Activated naive CD4-positive, alpha-beta T cell treated with anti-CD3 and anti-CD28 coated beads, Interleukin-2, amount 10 ng/mL, durations not matched to agents 7 days and 5 days (primary cell): ENCODE measurements at regions not wholly inside any gene's neighbourhood (a gene's known extent, or its start where the extent isn't known, plus 50 kb on each side); places are given as distances from the start of the nearest gene placed in this dataset.
"Not testable (repeated sequence)": the region's sequence is repeated elsewhere in the genome, so short reads cannot be mapped to it uniquely, and the experiment has no call there.

ENCODE experiments used
- CTCF ChIA-PET: fragments of 350-600 bp; sonication (Branson Sonifier 250); formaldehyde crosslinking; loops from one replicate; lab custom pipeline; 2021; ENCODE audit warnings: antibody characterized with exemption; lab: Charles Lee
- DNase-seq: peaks from one replicate; pipeline ENCODE4 v3.0.0-alpha.2; 2020
- H3K27ac Mint-ChIP-seq: one replicate; pipeline ENCODE4 v1.8.0; 2021; ENCODE audit warnings: mild to moderate bottlenecking, moderate library complexity, mixed read lengths
- H3K27me3 Mint-ChIP-seq: one replicate; pipeline ENCODE4 v1.8.0; 2021; ENCODE audit warnings: mild to moderate bottlenecking, mixed read lengths
- H3K36me3 Mint-ChIP-seq: one replicate; pipeline ENCODE4 v1.8.0; 2021; ENCODE audit warnings: mixed read lengths
- H3K4me1 Mint-ChIP-seq: one replicate; pipeline ENCODE4 v1.8.0; 2021; ENCODE audit warnings: mixed read lengths
- H3K4me3 Mint-ChIP-seq: one replicate; pipeline ENCODE4 v1.8.0; 2021; ENCODE audit warnings: mild to moderate bottlenecking, moderate library complexity, mixed read lengths
- H3K9me3 Mint-ChIP-seq: one replicate; pipeline ENCODE4 v1.8.0; 2021; ENCODE audit warnings: mixed read lengths

DNA sequence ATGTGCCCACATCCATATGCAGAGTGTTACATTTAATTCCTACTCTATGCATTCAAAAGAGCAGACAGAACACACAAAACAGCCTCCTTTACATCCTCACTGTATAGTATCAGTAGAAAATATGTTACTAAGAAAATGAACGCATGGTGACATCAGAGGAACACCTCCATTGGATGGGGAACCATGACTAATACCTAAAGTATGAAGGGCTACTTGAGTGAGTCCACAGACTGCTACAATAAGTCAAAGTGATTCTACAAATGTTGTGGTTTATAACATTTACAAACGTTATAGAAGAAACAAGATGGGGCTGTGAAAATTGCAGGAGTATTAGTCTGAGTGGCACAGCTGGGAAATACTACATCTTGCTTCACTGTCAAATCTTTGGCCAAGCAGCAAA, 1830.9 kb upstream of the PIK3C3 start:
- Mint-ChIP-seq H3K9me3 (peaks cover 8% of the 10 kb centered on the region), H3K4me1 (no peaks in the 10 kb centered on the region), H3K4me3 (no peak overlapping the region), H3K36me3 (no peaks in the 10 kb centered on the region), H3K27ac (no peak overlapping the region), H3K27me3 (no peaks in the 10 kb centered on the region)
- DNase-seq = no peak
- CTCF ChIA-PET = no interaction called here

DNA sequence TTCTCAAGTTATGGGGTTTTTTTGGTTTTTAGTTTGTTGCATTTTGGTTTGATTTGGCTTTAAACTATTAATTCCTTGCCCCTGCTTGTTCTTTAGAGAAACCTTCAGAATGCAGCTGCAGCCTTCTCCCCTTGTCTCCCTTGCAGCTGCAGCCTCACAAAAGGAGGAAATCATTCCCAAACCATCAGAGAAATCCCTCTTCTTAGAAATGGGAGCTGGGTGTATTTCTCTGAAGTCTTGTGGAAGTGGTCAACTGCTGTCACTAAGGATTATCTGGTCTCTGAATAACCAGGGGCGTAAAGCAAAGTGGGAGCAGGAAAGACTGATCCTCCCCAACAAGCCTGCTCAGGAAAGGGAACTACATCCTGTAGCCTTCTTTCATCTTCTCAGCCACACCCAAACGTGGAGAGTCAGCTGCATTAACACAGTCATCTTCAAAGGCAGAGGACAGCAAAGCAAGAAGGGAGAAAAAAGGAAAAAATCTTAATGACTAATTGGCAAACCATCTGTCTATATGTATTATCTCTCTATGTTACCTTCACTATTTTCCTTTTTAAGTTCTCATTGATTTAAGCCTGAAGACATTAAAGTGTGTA, 1834.1 kb upstream of the PIK3C3 start:
- Mint-ChIP-seq H3K27ac (no peak overlapping the region), H3K9me3 (peaks cover 10% of the 10 kb centered on the region), H3K36me3 (no peaks in the 10 kb centered on the region), H3K4me3 (no peak overlapping the region), H3K4me1 (no peaks in the 10 kb centered on the region), H3K27me3 (no peaks in the 10 kb centered on the region)
- DNase-seq = no peak
- CTCF ChIA-PET = no interaction called here

- H3K27me3 Mint-ChIP-seq = no peaks in the 10 kb centered on the region
- H3K27ac Mint-ChIP-seq = no peak overlapping the region
- H3K4me3 Mint-ChIP-seq = no peak overlapping the region
- no peaks in the 10 kb centered on the region for H3K36me3 Mint-ChIP-seq
- peaks cover 10% of the 10 kb centered on the region for H3K9me3 Mint-ChIP-seq
- CTCF ChIA-PET = no interaction called here
- H3K4me1 Mint-ChIP-seq = no peaks in the 10 kb centered on the region
- DNase-seq = no peak
Observed at GRCh38 chr18:40120356-40120755, 1834.7 kb upstream of the PIK3C3 start.

DNA sequence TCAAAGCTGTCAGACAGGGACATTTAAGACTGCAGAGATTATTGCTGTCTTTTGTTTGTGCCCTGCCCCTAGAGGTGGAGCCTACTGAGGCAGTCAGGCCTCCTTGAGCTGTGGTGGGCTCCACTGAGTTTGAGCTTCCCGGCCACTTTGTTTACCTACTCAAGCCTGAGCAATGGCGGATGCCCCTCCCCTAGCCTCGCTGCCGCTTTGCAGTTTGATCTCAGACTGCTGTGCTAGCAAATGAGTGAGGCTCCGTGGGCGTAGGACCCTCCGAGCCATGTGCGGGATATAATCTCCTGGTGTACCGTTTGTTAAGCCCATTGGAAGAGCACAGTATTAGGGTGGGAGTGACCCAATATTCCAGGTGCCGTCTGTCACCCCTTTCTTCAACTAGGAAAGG, 1835.5 kb upstream of the PIK3C3 start:
- H3K4me3 Mint-ChIP-seq, H3K36me3 Mint-ChIP-seq, H3K4me1 Mint-ChIP-seq, DNase-seq, H3K27me3 Mint-ChIP-seq, CTCF ChIA-PET, H3K27ac Mint-ChIP-seq: not testable (repeated sequence)
- peaks cover 10% of the 10 kb centered on the region for H3K9me3 Mint-ChIP-seq

DNA sequence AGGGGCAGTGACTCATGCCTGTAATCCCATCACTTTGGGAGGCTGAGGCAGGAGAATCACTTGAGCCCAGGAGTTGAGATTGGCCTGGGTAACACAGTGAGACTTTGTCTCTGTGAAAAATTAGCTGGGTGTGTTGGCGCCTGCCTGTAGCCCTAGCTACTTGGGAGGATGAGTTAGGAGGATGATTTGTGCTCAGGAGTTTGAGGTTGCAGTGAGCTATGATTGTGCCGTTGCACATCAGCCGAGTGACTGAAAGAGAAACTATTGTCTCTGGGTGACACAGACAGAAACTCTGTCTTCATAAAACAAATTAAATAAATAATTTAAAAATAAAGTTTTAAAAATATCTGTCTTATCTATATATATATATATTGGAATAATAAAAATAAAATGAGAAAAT, 1844.6 kb upstream of the PIK3C3 start:
- CTCF ChIA-PET = no interaction called here
- peaks cover 10% of the 10 kb centered on the region for H3K9me3 Mint-ChIP-seq
- H3K27me3 Mint-ChIP-seq = no peaks in the 10 kb centered on the region
- H3K4me1 Mint-ChIP-seq = no peaks in the 10 kb centered on the region
- H3K27ac Mint-ChIP-seq = no peak overlapping the region
- DNase-seq = no peak
- H3K36me3 Mint-ChIP-seq = no peaks in the 10 kb centered on the region
- H3K4me3 Mint-ChIP-seq = no peak overlapping the region

DNA sequence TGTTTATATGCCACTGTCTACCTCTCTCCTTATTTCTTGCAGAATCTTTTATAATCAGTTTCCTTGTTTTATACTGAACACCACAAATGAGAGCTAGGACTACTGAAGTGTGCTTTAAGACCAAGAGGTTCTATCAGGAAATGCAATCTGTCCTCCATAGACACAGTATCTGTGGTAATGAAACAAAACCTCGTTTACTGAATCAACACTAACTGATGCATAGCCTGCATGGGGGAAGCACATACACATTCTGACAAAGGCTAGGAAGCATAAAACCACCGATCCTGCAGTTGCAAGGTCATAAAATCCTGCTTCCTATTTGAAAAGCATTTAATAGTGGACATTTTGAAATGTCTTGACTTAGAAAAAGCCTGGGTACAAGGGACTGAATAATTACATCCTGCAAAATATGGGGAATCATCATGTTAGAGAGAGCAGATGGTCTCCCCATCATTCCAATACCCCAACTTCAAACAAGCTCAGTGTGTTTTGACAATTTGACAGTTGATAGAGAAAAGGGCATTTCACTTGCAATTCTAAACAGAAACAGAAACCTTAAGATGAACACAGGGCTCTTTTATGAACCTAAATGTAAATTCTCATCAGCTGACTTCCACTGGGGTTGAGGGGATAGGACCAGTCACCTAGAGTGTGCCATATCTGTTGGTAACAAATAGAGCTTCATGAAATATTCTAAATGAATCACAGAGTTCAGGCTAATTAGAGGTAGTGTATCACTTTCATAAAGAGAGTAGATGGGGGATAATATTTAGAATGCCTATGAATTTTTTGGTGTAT, 1845.6 kb upstream of the PIK3C3 start:
- no peaks in the 10 kb centered on the region for H3K36me3 Mint-ChIP-seq
- H3K9me3 Mint-ChIP-seq = peaks cover 10% of the 10 kb centered on the region
- H3K27ac Mint-ChIP-seq = no peak overlapping the region
- H3K4me3 Mint-ChIP-seq = no peak overlapping the region
- CTCF ChIA-PET = no interaction called here
- H3K27me3 Mint-ChIP-seq = no peaks in the 10 kb centered on the region
- no peak for DNase-seq
- H3K4me1 Mint-ChIP-seq = no peaks in the 10 kb centered on the region

- no peak overlapping the region for H3K27ac Mint-ChIP-seq
- CTCF ChIA-PET = no interaction called here
- H3K9me3 Mint-ChIP-seq = peaks cover 10% of the 10 kb centered on the region
- H3K27me3 Mint-ChIP-seq = no peaks in the 10 kb centered on the region
- no peak for DNase-seq
- no peak overlapping the region for H3K4me3 Mint-ChIP-seq
- H3K36me3 Mint-ChIP-seq = no peaks in the 10 kb centered on the region
- H3K4me1 Mint-ChIP-seq = no peaks in the 10 kb centered on the region
Observed at GRCh38 chr18:40108596-40108995, 1846.4 kb upstream of the PIK3C3 start.

GRCh38 chr18:40102903-40103302, 1852.1 kb upstream of the PIK3C3 start:
- H3K4me1 Mint-ChIP-seq = no peaks in the 10 kb centered on the region
- no peak overlapping the region for H3K27ac Mint-ChIP-seq
- no peaks in the 10 kb centered on the region for H3K36me3 Mint-ChIP-seq
- CTCF ChIA-PET = no interaction called here
- H3K4me3 Mint-ChIP-seq = no peak overlapping the region
- no peaks in the 10 kb centered on the region for H3K27me3 Mint-ChIP-seq
- DNase-seq = no peak
- H3K9me3 Mint-ChIP-seq = peaks cover 3% of the 10 kb centered on the region

DNA sequence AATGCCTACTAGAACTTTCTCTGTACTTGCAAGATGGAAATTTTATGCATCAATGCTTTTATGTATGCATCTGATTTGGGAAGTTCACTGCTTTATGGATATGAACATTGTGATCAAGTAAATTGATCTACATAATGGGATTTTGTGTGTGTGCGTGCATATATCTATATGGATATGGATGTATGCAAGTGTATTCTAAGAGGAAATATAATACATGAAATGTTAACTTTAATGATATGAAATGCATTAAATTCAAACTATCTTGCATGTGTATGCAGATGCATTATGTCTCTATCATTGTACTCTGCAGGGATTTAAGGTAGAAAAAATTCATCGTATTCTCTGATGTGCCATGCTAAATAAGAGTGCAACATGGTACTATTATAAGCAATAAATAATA, 1855.4 kb upstream of the PIK3C3 start:
- Mint-ChIP-seq H3K9me3 (peaks cover 3% of the 10 kb centered on the region), H3K36me3 (no peaks in the 10 kb centered on the region), H3K27ac (no peak overlapping the region), H3K4me1 (no peaks in the 10 kb centered on the region), H3K27me3 (no peaks in the 10 kb centered on the region), H3K4me3 (no peak overlapping the region)
- CTCF ChIA-PET = no interaction called here
- no peak for DNase-seq

GRCh38 chr18:40096675-40097074, 1858.4 kb upstream of the PIK3C3 start:
- DNase-seq = no peak

GRCh38 chr18:40094441-40094840, 1860.6 kb upstream of the PIK3C3 start:
- no peak for DNase-seq
- Mint-ChIP-seq H3K4me3 (no peak overlapping the region), H3K27me3 (no peaks in the 10 kb centered on the region)

More at GRCh38 chr18:40096675-40097074, 1858.4 kb upstream of the PIK3C3 start:
- H3K4me3 Mint-ChIP-seq = no peak overlapping the region
- no peaks in the 10 kb centered on the region for H3K36me3 Mint-ChIP-seq
- H3K4me1 Mint-ChIP-seq = no peaks in the 10 kb centered on the region
- peaks cover 5% of the 10 kb centered on the region for H3K9me3 Mint-ChIP-seq
- no peaks in the 10 kb centered on the region for H3K27me3 Mint-ChIP-seq
- no peak overlapping the region for H3K27ac Mint-ChIP-seq
- CTCF ChIA-PET = no interaction called here

DNA sequence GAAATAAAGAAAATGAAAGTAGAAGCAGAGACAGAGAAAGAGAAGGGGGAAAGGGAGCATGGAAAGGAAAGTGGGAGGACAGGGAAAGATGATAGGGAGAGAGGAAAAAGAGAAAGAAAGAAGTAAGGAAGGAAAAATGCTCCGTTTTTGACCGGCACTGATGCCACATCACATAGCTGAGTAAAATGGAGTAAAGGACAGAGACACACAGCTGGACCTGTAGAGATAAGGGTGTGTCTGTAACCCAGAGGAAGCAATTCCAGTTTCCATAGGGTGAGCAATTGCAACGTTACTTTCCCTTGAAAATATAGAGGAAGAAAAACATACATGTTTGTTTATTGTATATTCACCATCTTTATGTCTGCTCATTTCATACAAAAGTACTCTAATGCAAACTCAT, 1866.9 kb upstream of the PIK3C3 start:
- Mint-ChIP-seq H3K4me1 (no peaks in the 10 kb centered on the region), H3K27me3 (no peaks in the 10 kb centered on the region), H3K9me3 (peaks cover 7% of the 10 kb centered on the region), H3K36me3 (no peaks in the 10 kb centered on the region), H3K4me3 (no peak overlapping the region), H3K27ac (no peak overlapping the region)
- DNase-seq = no peak
- CTCF ChIA-PET = no interaction called here

More at GRCh38 chr18:40094441-40094840, 1860.6 kb upstream of the PIK3C3 start:
- H3K27ac Mint-ChIP-seq = no peak overlapping the region
- CTCF ChIA-PET = no interaction called here
- H3K36me3 Mint-ChIP-seq = no peaks in the 10 kb centered on the region
- peaks cover 4% of the 10 kb centered on the region for H3K9me3 Mint-ChIP-seq
- no peaks in the 10 kb centered on the region for H3K4me1 Mint-ChIP-seq

- Mint-ChIP-seq H3K9me3 (peaks cover 2% of the 10 kb centered on the region), H3K4me1 (no peaks in the 10 kb centered on the region), H3K36me3 (no peaks in the 10 kb centered on the region), H3K27ac (no peak overlapping the region), H3K4me3 (no peak overlapping the region), H3K27me3 (no peaks in the 10 kb centered on the region)
- CTCF ChIA-PET = no interaction called here
- no peak for DNase-seq
Observed at GRCh38 chr18:40079786-40080185, 1875.2 kb upstream of the PIK3C3 start.

DNA sequence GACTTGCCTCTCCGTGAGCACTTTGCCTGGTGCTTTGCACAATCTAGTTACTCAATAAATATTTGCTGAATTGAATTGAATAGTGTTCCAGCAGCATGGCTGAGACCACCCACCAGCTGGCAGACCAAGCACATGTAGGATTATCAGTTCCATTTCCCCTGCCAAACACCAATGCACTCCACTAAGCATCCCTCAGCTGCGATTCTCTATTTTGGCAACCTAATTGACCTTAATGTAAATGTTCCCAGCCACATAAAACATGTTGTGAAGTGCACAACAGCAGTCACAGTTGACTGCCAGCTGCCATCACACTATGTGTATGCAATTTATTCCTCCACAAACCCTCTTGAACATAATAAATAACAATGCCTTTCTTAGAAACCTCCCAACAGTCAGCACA, 1879.4 kb upstream of the PIK3C3 start:
- no peak overlapping the region for H3K4me3 Mint-ChIP-seq
- peaks cover 6% of the 10 kb centered on the region for H3K9me3 Mint-ChIP-seq
- CTCF ChIA-PET = no interaction called here
- no peaks in the 10 kb centered on the region for H3K36me3 Mint-ChIP-seq
- H3K27ac Mint-ChIP-seq = no peak overlapping the region
- no peaks in the 10 kb centered on the region for H3K27me3 Mint-ChIP-seq
- no peak for DNase-seq
- H3K4me1 Mint-ChIP-seq = no peaks in the 10 kb centered on the region

GRCh38 chr18:40072761-40073160, 1882.3 kb upstream of the PIK3C3 start:
- no peaks in the 10 kb centered on the region for H3K27me3 Mint-ChIP-seq
- peaks cover 7% of the 10 kb centered on the region for H3K9me3 Mint-ChIP-seq
- H3K4me3 Mint-ChIP-seq = no peak overlapping the region
- H3K36me3 Mint-ChIP-seq = no peaks in the 10 kb centered on the region
- no peak for DNase-seq
- CTCF ChIA-PET = no interaction called here
- no peaks in the 10 kb centered on the region for H3K4me1 Mint-ChIP-seq
- H3K27ac Mint-ChIP-seq = no peak overlapping the region
